ENCODE measurements at regions not wholly inside any gene's neighbourhood (a gene's known extent, or its start where the extent isn't known, plus 50 kb on each side); places are given as distances from the start of the nearest gene placed in this dataset.

GRCh38 chr1:75992312-75992711, 60.1 kb upstream of the ASB17 start:
- no peak for DNase-seq (ENCODE audit: low read depth, low spot score)
- ChIA-PET CTCF (interaction anchor here (0.8 kb wide), 1 partner anchor 15 kb away, joined by 3 read pairs; no protein-coding TSS in a partner anchor), POLR2A (no interaction called here)
- TF ChIP-seq, protein P1, sequence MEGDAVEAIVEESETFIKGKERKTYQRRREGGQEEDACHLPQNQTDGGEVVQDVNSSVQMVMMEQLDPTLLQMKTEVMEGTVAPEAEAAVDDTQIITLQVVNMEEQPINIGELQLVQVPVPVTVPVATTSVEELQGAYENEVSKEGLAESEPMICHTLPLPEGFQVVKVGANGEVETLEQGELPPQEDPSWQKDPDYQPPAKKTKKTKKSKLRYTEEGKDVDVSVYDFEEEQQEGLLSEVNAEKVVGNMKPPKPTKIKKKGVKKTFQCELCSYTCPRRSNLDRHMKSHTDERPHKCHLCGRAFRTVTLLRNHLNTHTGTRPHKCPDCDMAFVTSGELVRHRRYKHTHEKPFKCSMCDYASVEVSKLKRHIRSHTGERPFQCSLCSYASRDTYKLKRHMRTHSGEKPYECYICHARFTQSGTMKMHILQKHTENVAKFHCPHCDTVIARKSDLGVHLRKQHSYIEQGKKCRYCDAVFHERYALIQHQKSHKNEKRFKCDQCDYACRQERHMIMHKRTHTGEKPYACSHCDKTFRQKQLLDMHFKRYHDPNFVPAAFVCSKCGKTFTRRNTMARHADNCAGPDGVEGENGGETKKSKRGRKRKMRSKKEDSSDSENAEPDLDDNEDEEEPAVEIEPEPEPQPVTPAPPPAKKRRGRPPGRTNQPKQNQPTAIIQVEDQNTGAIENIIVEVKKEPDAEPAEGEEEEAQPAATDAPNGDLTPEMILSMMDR (IDR thresholded peaks at IDR 0.05; ENCODE audit: insufficient read depth, low read length, missing control alignments), result no peak
- H3K4me3 ChIP-seq (ENCODE audit: low read depth, low read length), result no peak overlapping the region

GRCh38 chr1:75993661-75994060, 61.5 kb upstream of the ASB17 start:
- ChIA-PET POLR2A (no interaction called here), CTCF (no interaction called here)
- TF ChIP-seq, protein P1 (IDR thresholded peaks at IDR 0.05; ENCODE audit: insufficient read depth, low read length, missing control alignments), result no peak
- DNase-seq (ENCODE audit: low read depth, low spot score), result no peak
- no peak overlapping the region for H3K4me3 ChIP-seq (ENCODE audit: low read depth, low read length)

GRCh38 chr1:75996196-75996595, 64.0 kb upstream of the ASB17 start:
- H3K4me3 ChIP-seq (ENCODE audit: low read depth, low read length), result no peak overlapping the region
- TF ChIP-seq, protein P1 (IDR thresholded peaks at IDR 0.05; ENCODE audit: insufficient read depth, low read length, missing control alignments), result no peak
- ChIA-PET POLR2A (no interaction called here), CTCF (no interaction called here)
- DNase-seq (ENCODE audit: low read depth, low spot score), result no peak

DNA sequence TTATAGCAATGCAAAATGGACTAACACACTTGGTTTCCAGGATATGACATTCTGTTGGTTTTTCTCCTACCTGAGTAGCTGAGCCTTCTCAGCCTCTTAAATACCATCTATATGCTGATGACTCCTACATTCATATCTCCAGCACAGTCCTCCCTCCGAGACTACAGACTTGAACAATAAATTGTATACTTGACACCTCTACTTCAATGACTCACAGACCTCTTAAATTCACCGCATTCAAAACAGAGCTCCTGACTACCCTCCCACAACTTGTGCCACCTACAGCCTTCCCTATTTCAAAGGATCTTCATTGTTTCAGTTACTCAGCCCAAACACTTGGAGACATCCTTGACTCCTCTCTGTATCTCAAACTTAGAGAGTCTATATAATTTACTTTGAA, 66.8 kb upstream of the ASB17 start:
- ChIA-PET CTCF (no interaction called here), POLR2A (no interaction called here)
- no peak overlapping the region for H3K4me3 ChIP-seq (ENCODE audit: low read depth, low read length)
- TF ChIP-seq, protein P1 (IDR thresholded peaks at IDR 0.05; ENCODE audit: insufficient read depth, low read length, missing control alignments), result no peak
- no peak for DNase-seq (ENCODE audit: low read depth, low spot score)

DNA sequence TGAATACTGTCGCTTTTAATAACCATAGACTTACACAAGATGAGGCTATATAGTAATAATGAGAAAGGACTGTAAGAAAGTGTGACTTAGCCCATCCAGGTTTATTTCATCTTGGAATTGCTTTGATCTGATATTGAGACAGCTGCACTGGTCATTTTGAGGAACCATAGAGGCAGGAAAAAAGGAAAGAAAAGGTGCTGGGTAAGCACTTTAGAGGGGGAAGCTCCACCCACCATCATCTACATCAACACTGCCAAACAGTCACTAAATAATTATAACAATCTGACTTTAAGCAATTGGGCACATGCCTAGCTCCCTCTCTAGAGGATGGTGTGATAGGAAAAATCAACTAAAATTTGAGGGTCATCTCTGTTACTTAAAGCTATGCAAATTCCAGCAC, 70.6 kb upstream of the ST6GALNAC3 start:
- CTCF ChIA-PET, result no interaction called here
- no peak for DNase-seq (ENCODE audit: low read depth, low spot score)
- H3K4me3 ChIP-seq (ENCODE audit: low read depth, low read length), result no peak overlapping the region
- POLR2A ChIA-PET, result no interaction called here
- TF ChIP-seq, protein P1 (IDR thresholded peaks at IDR 0.05; ENCODE audit: insufficient read depth, low read length, missing control alignments), result no peak

DNA sequence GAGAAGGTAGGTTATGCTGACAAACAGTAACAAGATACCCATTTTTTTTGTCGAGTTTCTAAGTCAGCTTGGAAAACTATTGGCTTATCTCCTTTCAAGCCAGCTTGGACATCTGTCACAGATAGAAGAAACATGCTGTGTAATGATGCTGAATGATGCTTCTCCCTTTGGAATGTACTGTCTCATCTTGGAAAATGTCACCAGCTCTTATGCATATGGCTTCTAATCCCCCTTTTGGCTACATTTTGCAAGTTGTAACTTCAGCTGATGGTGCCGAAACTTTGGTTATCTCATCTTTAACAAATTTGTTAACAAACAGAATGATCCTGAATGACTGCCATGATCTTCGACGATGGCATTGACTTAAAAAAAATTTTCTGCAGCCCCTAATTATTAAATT, 68.8 kb upstream of the ST6GALNAC3 start:
- TF ChIP-seq, protein P1 (IDR thresholded peaks at IDR 0.05; ENCODE audit: insufficient read depth, low read length, missing control alignments), result no peak
- ChIA-PET POLR2A (no interaction called here), CTCF (no interaction called here)
- no peak overlapping the region for H3K4me3 ChIP-seq (ENCODE audit: low read depth, low read length)
- DNase-seq (ENCODE audit: low read depth, low spot score), result no peak

Measured in AG04449 (cell line).